WTC11 (cell line): ENCODE measurements at regions not wholly inside any gene's neighbourhood (a gene's known extent, or its start where the extent isn't known, plus 50 kb on each side); places are given as distances from the start of the nearest gene placed in this dataset.
A peak's percentile ranks its signal among the peaks of the same experiment; 100 is the strongest.

ENCODE experiments used
- ATAC-seq: fragments of 200-7000 bp; cut with Tn5 transposase; 2 replicates; pipeline ENCODE4 v1.10.0; 2021; ENCODE audit warnings: mild to moderate bottlenecking, moderate library complexity
- CTCF ChIA-PET: fragments of 300-600 bp; sonication (Branson Sonifier 250); formaldehyde crosslinking; loops from one replicate; lab custom pipeline; 2021; ENCODE audit warnings: antibody characterized with exemption; lab: Charles Lee
- POLR2A ChIA-PET: fragments of 350-600 bp; sonication (Branson Sonifier 250); formaldehyde crosslinking; loops from one replicate; lab custom pipeline; 2021; ENCODE audit warnings: antibody characterized with exemption; lab: Charles Lee
- DNase-seq: peaks from one replicate; pipeline ENCODE4 v3.0.0; 2021; ENCODE audit warnings: low spot score
- H3K27ac Mint-ChIP-seq: 2 replicates; pipeline ENCODE4 v1.8.0; 2021; ENCODE audit warnings: mixed read lengths
- H3K27me3 Mint-ChIP-seq: 2 replicates; pipeline ENCODE4 v1.8.0; 2021; ENCODE audit warnings: low read depth, mild to moderate bottlenecking, moderate library complexity, mixed read lengths
- H3K36me3 Mint-ChIP-seq: 2 replicates; pipeline ENCODE4 v1.8.0; 2021; ENCODE audit warnings: mixed read lengths
- H3K4me1 Mint-ChIP-seq: 2 replicates; pipeline ENCODE4 v1.8.0; 2022; ENCODE audit warnings: mixed read lengths
- H3K4me3 Mint-ChIP-seq: 2 replicates; pipeline ENCODE4 v1.8.0; 2021; ENCODE audit warnings: mild to moderate bottlenecking, moderate library complexity, mixed read lengths
- H3K9me3 Mint-ChIP-seq: 2 replicates; pipeline ENCODE4 v1.8.0; 2021; ENCODE audit warnings: mixed read lengths
- FOXJ3 ChIP-seq: sonication (generic); formaldehyde crosslinking; IDR thresholded peaks from 2 replicates; pipeline ENCODE4 v1.9.0; 2021; ENCODE audit warnings: missing genetic modification reagents, mild to moderate bottlenecking, borderline replicate concordance
- FOXP1 ChIP-seq: sonication (generic); formaldehyde crosslinking; IDR thresholded peaks from 2 replicates; pipeline ENCODE4 v1.8.0; 2022; ENCODE audit warnings: missing genetic modification reagents, mild to moderate bottlenecking, moderate library complexity, borderline replicate concordance
- JUN ChIP-seq: sonication (generic); formaldehyde crosslinking; IDR thresholded peaks from 2 replicates; pipeline ENCODE4 v1.8.0; 2023; ENCODE audit warnings: mild to moderate bottlenecking, missing genetic modification reagents
- KAT7 ChIP-seq: sonication (generic); formaldehyde crosslinking; IDR thresholded peaks from 2 replicates; pipeline ENCODE4 v1.8.1; 2023; ENCODE audit warnings: missing genetic modification reagents, mild to moderate bottlenecking, borderline replicate concordance
- NFATC4 ChIP-seq: fragments of 250-450 bp; sonication (Bioruptor Pico); IDR thresholded peaks from 2 replicates; pipeline ENCODE4 v1.9.0; 2021; ENCODE audit warnings: mild to moderate bottlenecking
- PRRX2 ChIP-seq: fragments of 250-450 bp; sonication (Bioruptor Pico); IDR thresholded peaks from 2 replicates; pipeline ENCODE4 v1.8.0; 2021; ENCODE audit warnings: mild to moderate bottlenecking
- TCF7 ChIP-seq: sonication (generic); formaldehyde crosslinking; IDR thresholded peaks from 2 replicates; pipeline ENCODE4 v1.8.0; 2022; ENCODE audit warnings: mild to moderate bottlenecking, low read depth, missing genetic modification reagents, moderate library complexity
- TEAD4 ChIP-seq: sonication (generic); formaldehyde crosslinking; IDR thresholded peaks from 2 replicates; pipeline ENCODE4 v1.8.0; 2022; ENCODE audit warnings: mild to moderate bottlenecking, missing genetic modification reagents
- ZNF138 ChIP-seq: sonication (generic); formaldehyde crosslinking; conservative IDR thresholded peaks from 2 replicates; pipeline ENCODE4 v1.8.1; 2022; ENCODE audit warnings: mild to moderate bottlenecking, moderate library complexity, missing genetic modification reagents
- ZNF232 ChIP-seq: sonication (generic); formaldehyde crosslinking; IDR thresholded peaks from 2 replicates; pipeline ENCODE4 v1.8.0; 2022; ENCODE audit warnings: mild to moderate bottlenecking, missing genetic modification reagents
- ZNF416 ChIP-seq: fragments of 250-450 bp; sonication (Bioruptor Pico); IDR thresholded peaks from 2 replicates; pipeline ENCODE4 v1.9.0; 2021; ENCODE audit warnings: mild to moderate bottlenecking, inconsistent platforms
- TF ChIP-seq, protein P1 (sequence below): fragments of 250-450 bp; sonication (Bioruptor Pico); IDR thresholded peaks from 2 replicates; pipeline ENCODE4 v1.9.0; 2021; ENCODE audit warnings: mild to moderate bottlenecking
- TF ChIP-seq, protein P2 (sequence below): sonication (generic); formaldehyde crosslinking; IDR thresholded peaks from 2 replicates; pipeline ENCODE4 v1.8.1; 2022; ENCODE audit warnings: low read depth, mild to moderate bottlenecking, moderate library complexity, missing genetic modification reagents, borderline replicate concordance
- TF ChIP-seq, protein P3 (sequence below): sonication (generic); formaldehyde crosslinking; IDR thresholded peaks from 2 replicates; pipeline ENCODE4 v1.8.0; 2022; ENCODE audit warnings: mild to moderate bottlenecking, missing genetic modification reagents
- TF ChIP-seq, protein P4 (sequence below): fragments of 200-600 bp; IDR thresholded peaks from 2 replicates; pipeline ENCODE4 v1.8.0; 2022; ENCODE audit warnings: antibody characterized with exemption
- TF ChIP-seq, protein P5 (sequence below): sonication (generic); formaldehyde crosslinking; IDR thresholded peaks from 2 replicates; pipeline ENCODE4 v1.8.1; 2023; ENCODE audit warnings: mild to moderate bottlenecking, moderate library complexity, missing genetic modification reagents
- TF ChIP-seq, protein P6 (sequence below): sonication (generic); formaldehyde crosslinking; IDR thresholded peaks from 2 replicates; pipeline ENCODE4 v1.8.1; 2023; ENCODE audit warnings: mild to moderate bottlenecking, missing genetic modification reagents, borderline replicate concordance
- TF ChIP-seq, protein P7 (sequence below): sonication (generic); formaldehyde crosslinking; IDR thresholded peaks from 2 replicates; pipeline ENCODE4 v1.8.0; 2023; ENCODE audit warnings: missing genetic modification reagents
- TF ChIP-seq, protein P8 (sequence below): fragments of 250-450 bp; sonication (Bioruptor Pico); IDR thresholded peaks from 2 replicates; pipeline ENCODE4 v1.8.0; 2021; ENCODE audit warnings: mild to moderate bottlenecking

DNA sequence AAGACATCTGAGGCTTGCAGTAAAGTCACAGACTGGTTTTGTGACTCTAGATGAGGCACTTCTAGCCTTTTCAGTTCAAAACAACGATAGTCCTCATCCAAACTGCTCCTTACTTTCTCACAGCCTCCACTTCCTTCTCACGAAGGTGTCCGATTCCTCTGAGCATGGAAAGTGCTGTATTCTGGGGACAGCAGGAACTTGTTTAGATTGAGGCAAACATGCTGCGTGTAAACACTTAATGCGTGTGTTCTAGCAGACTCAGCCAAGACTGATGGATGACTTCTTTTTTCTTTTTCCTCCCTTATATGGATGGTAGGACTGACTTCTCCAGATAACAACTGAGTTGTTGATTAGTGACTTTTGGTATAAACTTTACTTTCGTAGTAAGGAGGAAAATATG, 80.2 kb upstream of the PRDM1 start (continued):
- TF ChIP-seq, protein P1, sequence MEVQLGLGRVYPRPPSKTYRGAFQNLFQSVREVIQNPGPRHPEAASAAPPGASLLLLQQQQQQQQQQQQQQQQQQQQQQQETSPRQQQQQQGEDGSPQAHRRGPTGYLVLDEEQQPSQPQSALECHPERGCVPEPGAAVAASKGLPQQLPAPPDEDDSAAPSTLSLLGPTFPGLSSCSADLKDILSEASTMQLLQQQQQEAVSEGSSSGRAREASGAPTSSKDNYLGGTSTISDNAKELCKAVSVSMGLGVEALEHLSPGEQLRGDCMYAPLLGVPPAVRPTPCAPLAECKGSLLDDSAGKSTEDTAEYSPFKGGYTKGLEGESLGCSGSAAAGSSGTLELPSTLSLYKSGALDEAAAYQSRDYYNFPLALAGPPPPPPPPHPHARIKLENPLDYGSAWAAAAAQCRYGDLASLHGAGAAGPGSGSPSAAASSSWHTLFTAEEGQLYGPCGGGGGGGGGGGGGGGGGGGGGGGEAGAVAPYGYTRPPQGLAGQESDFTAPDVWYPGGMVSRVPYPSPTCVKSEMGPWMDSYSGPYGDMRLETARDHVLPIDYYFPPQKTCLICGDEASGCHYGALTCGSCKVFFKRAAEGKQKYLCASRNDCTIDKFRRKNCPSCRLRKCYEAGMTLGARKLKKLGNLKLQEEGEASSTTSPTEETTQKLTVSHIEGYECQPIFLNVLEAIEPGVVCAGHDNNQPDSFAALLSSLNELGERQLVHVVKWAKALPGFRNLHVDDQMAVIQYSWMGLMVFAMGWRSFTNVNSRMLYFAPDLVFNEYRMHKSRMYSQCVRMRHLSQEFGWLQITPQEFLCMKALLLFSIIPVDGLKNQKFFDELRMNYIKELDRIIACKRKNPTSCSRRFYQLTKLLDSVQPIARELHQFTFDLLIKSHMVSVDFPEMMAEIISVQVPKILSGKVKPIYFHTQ, result no peak
- TF ChIP-seq FOXP1 (no peak), TCF7 (CRISPR knock-in tag) (no peak), TEAD4 (CRISPR knock-in tag) (no peak), ZNF232 (no peak), FOXJ3 (CRISPR knock-in tag) (no peak)
- TF ChIP-seq, protein P2, sequence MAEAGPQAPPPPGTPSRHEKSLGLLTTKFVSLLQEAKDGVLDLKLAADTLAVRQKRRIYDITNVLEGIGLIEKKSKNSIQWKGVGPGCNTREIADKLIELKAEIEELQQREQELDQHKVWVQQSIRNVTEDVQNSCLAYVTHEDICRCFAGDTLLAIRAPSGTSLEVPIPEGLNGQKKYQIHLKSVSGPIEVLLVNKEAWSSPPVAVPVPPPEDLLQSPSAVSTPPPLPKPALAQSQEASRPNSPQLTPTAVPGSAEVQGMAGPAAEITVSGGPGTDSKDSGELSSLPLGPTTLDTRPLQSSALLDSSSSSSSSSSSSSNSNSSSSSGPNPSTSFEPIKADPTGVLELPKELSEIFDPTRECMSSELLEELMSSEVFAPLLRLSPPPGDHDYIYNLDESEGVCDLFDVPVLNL, result no peak
- TF ChIP-seq, protein P3, sequence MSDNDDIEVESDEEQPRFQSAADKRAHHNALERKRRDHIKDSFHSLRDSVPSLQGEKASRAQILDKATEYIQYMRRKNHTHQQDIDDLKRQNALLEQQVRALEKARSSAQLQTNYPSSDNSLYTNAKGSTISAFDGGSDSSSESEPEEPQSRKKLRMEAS (CRISPR knock-in tag), result no peak
- TF ChIP-seq, protein P4, sequence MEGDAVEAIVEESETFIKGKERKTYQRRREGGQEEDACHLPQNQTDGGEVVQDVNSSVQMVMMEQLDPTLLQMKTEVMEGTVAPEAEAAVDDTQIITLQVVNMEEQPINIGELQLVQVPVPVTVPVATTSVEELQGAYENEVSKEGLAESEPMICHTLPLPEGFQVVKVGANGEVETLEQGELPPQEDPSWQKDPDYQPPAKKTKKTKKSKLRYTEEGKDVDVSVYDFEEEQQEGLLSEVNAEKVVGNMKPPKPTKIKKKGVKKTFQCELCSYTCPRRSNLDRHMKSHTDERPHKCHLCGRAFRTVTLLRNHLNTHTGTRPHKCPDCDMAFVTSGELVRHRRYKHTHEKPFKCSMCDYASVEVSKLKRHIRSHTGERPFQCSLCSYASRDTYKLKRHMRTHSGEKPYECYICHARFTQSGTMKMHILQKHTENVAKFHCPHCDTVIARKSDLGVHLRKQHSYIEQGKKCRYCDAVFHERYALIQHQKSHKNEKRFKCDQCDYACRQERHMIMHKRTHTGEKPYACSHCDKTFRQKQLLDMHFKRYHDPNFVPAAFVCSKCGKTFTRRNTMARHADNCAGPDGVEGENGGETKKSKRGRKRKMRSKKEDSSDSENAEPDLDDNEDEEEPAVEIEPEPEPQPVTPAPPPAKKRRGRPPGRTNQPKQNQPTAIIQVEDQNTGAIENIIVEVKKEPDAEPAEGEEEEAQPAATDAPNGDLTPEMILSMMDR, result no peak
- TF ChIP-seq, protein P5, sequence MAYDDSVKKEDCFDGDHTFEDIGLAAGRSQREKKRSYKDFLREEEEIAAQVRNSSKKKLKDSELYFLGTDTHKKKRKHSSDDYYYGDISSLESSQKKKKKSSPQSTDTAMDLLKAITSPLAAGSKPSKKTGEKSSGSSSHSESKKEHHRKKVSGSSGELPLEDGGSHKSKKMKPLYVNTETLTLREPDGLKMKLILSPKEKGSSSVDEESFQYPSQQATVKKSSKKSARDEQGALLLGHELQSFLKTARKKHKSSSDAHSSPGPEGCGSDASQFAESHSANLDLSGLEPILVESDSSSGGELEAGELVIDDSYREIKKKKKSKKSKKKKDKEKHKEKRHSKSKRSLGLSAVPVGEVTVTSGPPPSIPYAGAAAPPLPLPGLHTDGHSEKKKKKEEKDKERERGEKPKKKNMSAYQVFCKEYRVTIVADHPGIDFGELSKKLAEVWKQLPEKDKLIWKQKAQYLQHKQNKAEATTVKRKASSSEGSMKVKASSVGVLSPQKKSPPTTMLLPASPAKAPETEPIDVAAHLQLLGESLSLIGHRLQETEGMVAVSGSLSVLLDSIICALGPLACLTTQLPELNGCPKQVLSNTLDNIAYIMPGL (CRISPR knock-in tag), result no peak

DNA sequence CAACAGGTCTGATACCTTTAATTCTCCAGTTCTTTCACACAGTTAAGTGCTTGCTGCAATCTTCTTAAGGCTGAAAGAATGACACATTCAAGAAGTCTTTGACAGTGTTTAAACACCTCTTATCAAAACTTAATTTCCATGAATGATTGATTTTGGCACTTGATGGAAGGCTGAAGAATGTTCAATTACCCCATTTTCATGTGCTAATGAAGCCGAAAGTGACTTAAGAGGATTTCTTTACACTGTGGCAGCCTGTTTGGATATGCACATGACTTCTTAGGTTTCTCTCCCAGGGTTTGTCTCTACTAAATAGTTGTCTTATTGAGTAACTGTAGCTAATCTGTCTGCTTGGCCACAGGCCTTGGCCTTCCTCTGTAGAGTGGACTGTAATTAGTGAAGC, 81.1 kb upstream of the PRDM1 start:
- ChIA-PET CTCF (no interaction called here), POLR2A (no interaction called here)
- no peaks in the 10 kb centered on the region for H3K9me3 Mint-ChIP-seq
- no peaks in the 10 kb centered on the region for H3K36me3 Mint-ChIP-seq
- no peak overlapping the region; the same call in 1 of the 2 replicates for H3K4me3 Mint-ChIP-seq
- DNase-seq (no peak), ATAC-seq (peak; percentile 68)
- peaks cover 56% of the 10 kb centered on the region for H3K4me1 Mint-ChIP-seq
- H3K27ac Mint-ChIP-seq, result peak overlapping the region; percentile 66
- H3K27me3 Mint-ChIP-seq, result peaks cover 75% of the 10 kb centered on the region
- TF ChIP-seq JUN (CRISPR knock-in tag) (no peak), ZNF416 (CRISPR knock-in tag) (no peak), NFATC4 (CRISPR knock-in tag) (no peak), KAT7 (no peak), PRRX2 (CRISPR knock-in tag) (no peak), ZNF138 (CRISPR knock-in tag) (no peak)
- TF ChIP-seq, protein P1, result no peak
- TF ChIP-seq, protein P6, sequence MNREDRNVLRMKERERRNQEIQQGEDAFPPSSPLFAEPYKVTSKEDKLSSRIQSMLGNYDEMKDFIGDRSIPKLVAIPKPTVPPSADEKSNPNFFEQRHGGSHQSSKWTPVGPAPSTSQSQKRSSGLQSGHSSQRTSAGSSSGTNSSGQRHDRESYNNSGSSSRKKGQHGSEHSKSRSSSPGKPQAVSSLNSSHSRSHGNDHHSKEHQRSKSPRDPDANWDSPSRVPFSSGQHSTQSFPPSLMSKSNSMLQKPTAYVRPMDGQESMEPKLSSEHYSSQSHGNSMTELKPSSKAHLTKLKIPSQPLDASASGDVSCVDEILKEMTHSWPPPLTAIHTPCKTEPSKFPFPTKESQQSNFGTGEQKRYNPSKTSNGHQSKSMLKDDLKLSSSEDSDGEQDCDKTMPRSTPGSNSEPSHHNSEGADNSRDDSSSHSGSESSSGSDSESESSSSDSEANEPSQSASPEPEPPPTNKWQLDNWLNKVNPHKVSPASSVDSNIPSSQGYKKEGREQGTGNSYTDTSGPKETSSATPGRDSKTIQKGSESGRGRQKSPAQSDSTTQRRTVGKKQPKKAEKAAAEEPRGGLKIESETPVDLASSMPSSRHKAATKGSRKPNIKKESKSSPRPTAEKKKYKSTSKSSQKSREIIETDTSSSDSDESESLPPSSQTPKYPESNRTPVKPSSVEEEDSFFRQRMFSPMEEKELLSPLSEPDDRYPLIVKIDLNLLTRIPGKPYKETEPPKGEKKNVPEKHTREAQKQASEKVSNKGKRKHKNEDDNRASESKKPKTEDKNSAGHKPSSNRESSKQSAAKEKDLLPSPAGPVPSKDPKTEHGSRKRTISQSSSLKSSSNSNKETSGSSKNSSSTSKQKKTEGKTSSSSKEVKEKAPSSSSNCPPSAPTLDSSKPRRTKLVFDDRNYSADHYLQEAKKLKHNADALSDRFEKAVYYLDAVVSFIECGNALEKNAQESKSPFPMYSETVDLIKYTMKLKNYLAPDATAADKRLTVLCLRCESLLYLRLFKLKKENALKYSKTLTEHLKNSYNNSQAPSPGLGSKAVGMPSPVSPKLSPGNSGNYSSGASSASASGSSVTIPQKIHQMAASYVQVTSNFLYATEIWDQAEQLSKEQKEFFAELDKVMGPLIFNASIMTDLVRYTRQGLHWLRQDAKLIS, result no peak
- TF ChIP-seq, protein P7, sequence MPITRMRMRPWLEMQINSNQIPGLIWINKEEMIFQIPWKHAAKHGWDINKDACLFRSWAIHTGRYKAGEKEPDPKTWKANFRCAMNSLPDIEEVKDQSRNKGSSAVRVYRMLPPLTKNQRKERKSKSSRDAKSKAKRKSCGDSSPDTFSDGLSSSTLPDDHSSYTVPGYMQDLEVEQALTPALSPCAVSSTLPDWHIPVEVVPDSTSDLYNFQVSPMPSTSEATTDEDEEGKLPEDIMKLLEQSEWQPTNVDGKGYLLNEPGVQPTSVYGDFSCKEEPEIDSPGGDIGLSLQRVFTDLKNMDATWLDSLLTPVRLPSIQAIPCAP (CRISPR knock-in tag), result no peak
- TF ChIP-seq, protein P8, sequence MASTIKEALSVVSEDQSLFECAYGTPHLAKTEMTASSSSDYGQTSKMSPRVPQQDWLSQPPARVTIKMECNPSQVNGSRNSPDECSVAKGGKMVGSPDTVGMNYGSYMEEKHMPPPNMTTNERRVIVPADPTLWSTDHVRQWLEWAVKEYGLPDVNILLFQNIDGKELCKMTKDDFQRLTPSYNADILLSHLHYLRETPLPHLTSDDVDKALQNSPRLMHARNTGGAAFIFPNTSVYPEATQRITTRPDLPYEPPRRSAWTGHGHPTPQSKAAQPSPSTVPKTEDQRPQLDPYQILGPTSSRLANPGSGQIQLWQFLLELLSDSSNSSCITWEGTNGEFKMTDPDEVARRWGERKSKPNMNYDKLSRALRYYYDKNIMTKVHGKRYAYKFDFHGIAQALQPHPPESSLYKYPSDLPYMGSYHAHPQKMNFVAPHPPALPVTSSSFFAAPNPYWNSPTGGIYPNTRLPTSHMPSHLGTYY (CRISPR knock-in tag), result no peak
